Stimulated activated CD4-positive, alpha-beta T cell treated with anti-CD3 and anti-CD28 coated beads, Interleukin-1b, Interleukin-23, amount 100 ng/mL, for 1 hour (primary cell): ENCODE measurements at regions not wholly inside any gene's neighbourhood (a gene's known extent, or its start where the extent isn't known, plus 50 kb on each side); places are given as distances from the start of the nearest gene placed in this dataset.
"Not testable (repeated sequence)": the region's sequence is repeated elsewhere in the genome, so short reads cannot be mapped to it uniquely, and the experiment has no call there.

Experiments
- DNase-seq, 2 donors: peaks; one replicate each; pipeline ENCODE4 v3.0.0-alpha.2; 2020; ENCODE audit warnings: low read depth in 2 of 2

DNA sequence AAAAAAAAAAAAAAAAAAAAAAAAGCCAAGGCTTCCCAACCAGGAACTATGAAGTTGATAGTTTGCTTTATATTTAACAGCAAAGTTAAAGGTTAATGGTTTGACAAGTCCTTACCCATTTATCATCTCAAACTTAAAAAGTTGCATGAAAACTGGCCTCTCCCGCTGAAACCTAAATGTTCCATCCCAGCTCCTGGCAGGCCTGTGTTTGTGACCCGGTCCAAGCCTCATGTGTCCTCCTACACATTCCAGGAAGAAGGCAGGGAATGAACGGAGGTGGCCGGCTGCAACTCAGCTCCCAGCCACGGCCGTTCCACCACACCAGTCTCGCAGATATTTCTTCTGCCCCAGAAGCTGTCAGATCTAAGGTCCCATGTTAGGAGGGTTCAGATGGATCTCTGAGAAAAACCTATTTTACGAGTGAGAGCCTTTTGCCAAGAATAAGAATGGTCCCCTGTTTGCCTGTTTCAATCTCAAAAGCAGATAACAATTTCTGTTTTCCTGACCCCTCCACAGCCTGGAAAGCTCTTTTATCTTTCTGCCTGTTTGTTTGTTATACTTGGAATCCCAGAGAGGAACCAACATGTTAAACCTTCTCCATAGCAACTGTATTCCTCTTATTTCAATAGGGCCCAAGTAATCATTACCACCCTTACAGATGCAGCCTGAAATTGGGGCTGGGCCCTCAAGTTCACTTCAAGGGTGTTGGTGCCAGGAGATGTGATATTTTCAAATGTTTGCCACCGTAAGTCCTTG lies 56.5 kb downstream of the KCTD12 start:
- no peak for DNase-seq

DNA sequence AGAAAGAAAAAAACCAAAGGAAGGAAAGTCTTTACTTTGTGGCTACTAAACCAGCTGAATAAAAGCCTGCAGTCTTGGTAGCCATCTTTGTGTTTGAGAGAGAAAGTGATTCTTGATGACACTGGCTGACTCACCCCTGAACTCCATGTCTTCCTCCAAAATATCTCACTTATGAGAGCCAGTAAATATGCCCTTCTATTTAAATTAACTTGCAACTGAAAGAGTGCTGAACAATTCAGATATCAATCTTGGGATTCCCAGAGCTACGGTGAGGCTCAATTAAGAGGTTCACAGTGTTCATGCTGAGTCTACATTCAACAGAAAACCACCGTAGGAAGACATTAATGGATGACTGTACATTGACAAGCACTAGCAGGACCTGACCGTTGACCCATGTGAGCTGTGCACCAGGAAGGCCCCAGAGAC lies 57.9 kb downstream of the KCTD12 start:
- no peak for DNase-seq

DNA sequence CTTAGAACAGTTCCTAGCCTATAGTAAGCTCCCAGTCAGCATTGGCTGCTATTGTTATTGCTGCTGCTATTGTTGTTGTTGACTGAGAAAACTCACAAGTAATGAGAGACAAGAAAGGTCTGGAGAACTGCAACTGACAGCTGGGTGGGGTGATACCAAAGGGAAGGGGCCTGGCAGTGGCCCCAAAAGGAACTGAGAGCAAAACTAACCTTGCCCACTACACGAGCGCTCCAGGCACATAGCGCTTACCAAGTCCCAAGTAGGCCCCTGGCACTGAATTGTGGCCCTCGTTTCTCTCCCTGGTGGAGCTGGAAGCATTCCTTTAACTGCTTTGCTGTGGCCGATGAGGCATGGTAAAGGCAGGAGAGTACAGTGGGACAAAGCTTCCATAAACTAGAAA lies 59.7 kb downstream of the KCTD12 start:
- DNase-seq: no peak

DNA sequence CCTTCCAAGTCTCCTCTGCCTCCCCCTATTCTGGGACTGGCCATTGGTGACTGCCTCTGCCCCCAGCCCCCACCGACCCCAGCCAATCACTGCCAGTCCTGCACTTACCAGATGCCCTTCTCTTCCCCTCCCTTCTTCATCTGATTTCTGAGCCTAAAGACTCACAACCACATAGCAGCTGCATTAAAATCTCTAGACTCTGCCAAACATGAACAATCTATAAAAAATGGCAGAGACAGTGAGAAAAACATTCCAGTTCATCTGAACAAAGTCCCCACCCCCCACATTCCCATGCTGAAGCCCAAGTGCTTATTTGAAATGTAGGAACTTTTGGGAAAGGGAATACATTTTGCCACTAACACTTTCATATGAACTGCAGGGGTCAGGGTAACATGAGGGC lies 60.8 kb downstream of the KCTD12 start:
- DNase-seq: no peak

DNA sequence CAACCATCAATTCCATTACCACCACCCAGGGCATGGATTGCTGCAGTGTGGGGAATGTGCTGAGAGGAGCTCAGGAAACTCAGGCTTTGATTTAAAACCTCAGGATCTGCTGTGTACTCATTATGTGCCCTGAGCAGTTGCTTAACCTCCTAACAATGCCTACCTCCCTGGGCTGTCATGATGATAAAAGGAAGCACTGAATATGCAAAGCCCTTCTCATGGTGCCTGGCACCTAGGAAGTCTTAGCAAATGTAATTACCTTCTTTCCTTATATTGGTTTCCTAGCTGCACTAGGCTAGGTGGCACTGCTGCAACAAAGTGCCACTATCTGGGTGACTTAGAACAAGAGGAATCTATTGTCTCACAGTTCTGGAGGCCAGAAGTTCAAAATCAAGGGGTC lies 62.2 kb downstream of the KCTD12 start:
- no peak for DNase-seq

DNA sequence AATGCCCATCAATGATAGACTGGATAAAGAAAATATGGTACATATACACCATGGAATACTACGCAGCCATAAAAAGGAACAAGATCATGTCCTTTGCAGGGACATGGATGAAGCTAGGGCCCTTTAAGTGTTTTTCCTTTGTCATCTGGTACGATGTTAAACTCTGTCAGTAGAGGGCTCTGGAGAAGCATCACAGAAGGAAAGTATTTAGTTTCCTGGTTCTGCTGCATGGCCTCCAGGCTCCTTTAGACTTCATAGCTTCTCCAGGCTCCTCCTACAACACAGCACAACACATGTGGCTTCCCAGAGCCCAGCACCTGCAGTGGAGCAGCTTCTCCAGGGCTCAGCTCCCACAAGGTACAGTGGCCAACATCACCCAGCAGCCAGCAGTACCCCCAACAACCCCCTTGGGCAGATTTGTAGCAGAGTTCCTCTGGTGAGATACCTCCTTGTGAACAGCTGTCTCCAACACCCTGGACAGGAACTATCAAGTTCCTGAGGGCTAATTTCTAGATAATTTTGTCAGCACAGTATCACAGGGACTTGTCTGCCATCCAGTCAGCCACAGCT lies 63.4 kb downstream of the KCTD12 start:
- DNase-seq: no peak

DNA sequence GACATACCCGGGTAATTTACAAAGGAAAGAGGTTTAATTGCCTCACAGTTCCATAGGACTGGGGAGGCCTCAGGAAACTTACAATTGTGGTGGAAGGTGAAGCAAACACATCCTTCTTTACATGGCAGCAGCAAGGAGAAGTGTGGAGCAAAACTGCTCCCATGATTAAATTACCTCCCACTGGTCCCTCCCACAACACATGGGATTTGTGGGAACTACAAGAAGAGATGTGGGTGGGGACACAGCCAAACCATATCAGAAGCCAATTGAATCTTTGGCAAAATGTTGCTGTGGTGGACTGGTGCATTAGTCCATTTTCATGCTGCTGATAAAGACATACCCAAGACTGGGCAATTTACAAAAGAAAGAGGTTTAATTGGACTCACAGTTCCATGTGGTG lies 65.0 kb downstream of the KCTD12 start:
- DNase-seq: not testable (repeated sequence)

DNA sequence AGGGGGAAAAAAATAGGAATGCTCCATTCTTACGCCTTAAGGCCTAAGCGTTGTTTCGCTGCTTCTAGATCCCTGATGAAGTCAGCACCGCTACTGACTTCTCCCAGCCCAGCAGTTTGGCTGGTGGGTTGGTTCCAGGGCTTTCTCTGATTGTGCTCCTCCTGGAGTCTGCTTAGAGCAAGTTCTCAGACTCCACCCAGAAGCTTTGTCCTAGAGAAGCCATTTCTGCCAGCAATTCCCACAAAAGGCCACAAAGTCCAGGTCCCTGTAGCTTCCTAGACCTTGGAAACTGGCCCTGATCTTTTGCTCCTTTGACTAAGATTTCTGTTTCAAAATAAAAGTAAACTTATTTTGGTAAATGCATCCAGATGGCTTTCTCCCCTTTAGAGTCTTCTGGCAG lies 65.4 kb downstream of the KCTD12 start:
- no peak for DNase-seq

DNA sequence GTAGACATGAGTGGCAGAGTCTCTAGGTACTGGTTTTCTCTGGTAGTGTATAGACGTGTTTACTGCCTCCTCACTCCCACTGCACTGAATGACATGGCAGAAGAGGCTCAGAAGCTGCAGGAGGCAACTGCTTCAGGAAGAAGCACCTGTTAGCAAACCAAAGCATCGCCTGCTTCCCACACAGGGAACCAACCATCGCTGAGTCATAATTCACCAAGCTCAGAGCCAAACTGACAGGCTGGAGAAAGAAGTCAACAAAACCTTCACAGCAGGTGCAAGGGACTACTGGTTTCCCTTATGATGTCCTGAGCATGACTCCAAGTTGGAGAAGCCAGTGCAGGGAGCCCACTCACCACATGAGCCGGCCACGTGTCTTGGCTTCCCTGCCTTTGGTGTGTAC lies 69.8 kb downstream of the KCTD12 start:
- DNase-seq: no peak

DNA sequence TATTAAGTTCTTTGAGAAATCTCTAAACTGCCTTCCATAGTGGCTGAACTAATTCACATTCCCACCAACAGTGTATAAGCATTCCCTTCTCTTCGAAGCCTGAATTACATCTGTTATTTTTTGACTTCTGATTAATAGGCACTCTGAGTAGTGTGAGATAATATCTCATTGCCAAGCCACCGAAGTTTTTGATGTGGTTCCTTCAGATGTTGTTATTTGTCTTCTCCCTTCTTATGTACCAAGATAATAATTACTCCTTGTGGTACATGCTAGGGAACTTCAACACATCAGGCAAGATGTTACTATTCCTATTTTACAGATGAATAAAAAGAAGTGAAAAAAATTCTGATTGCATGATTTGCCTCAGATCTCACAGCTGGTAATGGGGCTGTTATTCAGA lies 70.9 kb downstream of the KCTD12 start:
- DNase-seq: no peak

DNA sequence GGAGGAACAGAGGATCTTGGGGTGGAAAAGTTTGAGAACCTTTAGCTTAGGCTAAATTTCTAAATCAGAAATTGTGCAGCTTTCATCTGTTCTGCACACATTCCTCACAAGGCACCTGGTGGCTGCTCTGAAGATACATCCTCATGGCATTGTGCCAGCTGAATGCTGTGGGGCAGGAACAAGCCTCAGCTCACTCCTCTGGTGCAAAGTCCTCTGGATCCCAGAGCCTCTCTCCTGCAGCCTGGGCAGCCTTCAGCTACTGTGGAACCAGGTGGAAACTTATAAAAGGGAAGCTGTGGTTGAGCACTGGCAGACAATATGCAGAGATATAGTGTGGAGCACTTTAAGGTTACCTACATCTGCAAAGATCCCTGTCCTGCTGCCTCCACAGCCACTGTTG lies 72.3 kb downstream of the KCTD12 start:
- no peak for DNase-seq

DNA sequence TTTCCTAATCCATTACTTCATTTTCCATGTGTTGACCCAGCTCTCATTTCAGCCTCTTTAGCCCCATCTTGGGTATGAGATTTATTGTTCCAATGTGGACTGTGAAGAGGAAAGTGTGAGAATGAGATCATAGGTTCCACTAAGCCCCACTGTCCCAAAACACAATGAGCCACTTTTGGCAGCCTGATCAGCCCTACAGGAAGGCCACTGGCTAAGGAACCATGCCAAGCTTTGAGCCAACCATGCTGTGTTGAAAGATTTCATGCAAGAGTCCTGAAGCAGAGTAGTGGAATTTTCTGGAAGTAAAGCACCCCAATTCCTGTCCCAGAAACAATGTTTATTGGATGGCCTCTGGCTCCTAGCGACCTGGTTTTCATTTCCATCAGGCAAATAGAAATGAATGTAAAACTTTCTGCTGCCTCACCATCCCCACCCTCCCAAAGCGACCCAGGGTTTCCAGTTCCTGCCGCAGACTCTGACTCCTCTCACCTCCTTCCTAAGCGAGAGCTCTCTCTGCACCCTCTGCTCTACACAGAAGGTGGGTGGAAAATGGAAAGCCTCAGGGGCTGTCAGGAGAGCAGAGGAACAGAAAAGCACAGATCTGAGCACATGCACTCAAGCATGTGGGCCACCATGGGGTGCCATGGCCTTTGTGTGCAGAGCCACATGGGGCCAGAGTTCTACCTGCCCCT lies 73.1 kb downstream of the KCTD12 start:
- DNase-seq: no peak

DNA sequence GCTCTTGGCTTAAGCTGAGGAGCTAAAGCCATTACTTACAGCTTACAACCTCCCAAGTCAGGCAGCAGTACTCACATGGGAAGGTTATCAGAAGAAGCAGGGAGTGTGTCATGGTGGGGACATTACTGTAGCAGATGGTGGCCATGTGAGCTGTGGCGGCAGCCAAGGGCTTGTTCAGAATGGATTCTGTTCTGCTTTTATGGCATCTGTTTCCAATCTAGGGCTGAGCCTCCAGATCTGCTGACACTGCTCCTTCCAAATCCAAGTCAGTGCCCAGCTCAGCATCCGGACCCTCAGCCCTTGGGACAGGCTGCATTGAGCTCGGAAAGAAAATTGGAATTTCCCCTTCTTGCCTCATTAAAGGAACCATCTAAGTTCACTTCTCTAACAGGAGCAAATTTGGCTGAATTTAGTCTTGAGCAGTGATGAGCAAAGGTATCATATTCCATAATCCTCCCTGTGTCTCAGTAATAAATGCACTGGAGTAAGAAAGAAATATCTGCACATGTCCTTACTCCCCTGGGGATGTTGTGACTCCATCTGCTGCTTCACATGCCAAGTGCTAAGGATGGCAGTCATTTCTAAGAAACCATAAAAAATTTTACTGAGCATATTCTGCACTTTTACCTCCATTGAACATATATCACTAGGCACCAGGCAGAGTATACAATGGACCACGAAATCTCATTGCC lies 73.9 kb downstream of the KCTD12 start:
- DNase-seq: no peak

DNA sequence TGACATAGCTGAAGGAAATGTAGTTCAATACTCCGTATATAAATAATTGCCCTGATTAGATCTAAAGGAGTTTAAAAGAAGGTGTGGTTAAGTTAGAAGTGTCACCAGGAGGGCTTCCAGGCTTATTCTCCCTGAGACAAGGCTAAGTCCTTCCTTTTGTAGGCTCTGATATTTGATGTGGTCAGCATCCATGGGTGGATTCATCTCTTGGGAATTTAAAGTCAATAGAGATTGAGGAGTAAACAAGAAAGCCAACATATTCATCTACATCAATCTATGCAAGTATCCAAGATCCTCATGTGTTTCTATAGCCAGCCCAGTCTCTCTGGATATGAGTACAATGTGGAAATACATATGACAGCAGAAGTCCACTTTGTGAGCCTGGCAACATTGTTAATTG lies 76.8 kb downstream of the KCTD12 start:
- no peak for DNase-seq

DNA sequence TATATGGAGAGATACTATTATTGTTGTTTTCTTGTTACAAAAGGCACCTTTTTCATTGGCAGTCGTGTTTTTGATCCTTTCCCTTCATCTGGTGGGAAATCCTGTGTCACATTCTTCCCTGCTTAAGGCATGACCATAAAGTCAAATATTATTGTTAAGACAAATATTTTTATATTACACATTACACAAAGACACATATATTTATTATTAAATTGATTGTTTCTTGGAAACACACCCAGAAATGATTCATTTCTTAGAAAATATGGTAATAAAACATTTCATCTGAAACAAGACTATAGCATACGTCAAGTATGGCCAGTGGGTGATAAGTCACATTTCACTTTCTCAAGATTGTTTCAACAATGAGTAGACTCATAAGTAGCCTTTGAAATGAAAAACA lies 77.3 kb downstream of the KCTD12 start:
- no peak for DNase-seq

DNA sequence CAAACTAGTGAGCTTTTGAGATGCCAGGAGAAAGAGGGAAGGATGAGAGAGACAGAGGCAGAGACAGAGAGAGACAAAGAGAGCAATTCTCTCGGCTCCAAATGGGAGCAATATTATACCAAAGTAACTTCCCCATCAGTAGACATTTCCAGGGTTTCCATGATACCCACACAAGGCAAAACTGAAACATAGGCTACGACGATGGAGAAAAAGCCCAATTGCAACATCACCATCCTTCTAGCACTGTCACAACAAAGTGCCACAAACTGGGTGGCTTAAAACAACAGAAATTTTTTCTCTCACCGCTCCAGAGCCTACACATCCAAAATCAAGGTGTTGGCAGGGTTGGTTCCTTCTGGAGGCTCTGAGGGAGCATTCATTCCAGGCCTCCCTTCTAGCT lies 81.4 kb downstream of the KCTD12 start:
- no peak for DNase-seq

DNA sequence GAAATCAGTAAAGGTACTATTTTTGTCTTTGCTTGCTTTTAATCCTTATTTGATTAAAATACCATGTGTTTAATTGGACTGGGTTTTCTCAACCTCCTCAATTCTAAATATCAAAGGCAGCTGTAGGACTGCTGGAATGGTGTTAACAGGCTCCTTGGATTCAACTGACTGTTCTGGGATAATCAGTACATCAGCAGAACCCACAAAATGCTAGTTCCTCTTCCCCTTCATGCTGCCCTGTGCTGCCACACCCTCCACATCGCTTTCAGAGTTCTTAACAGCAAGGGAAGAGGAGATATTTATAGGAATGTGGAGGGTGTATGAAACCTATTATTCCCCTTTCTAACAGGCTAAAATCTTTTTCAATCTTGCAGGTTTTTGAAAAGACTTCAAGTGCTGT lies 82.4 kb downstream of the KCTD12 start:
- DNase-seq: no peak

DNA sequence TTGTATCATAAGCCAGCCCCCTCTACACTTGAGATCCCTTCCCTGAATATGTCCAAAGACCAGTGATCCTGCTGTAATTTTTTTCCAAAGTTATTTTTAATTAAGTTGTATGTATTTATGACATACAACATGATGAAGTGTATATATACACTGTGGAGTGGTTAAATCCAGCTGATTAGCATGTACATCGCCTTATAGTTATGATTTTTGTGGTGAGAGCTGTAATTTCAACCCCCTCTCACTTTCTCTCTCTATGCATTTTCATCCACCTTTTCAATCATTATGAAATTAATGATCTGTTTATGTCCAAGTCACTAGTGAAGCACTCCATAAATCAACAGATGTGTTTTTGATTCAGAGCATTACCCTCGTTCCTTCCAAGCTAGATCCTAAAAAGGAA lies 85.3 kb downstream of the KCTD12 start:
- DNase-seq: no peak

DNA sequence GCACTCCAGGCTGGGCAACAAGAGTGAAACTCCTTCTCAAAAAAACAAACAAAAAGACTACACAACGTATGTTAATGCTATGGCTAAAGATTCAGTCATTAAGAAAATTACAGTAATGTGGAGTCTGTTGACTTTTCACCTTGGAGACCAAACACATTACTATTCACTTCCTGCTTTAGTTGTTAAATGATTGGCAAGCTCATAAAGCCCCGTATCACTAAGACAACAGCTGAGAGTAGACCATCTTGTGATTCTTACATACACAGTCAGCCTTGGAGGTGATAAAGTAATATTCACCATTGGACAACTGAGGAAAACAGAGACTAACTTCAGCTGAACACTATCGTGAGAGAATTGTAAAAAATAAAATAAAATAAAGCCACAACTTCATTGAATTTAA lies 86.5 kb downstream of the KCTD12 start:
- no peak for DNase-seq

DNA sequence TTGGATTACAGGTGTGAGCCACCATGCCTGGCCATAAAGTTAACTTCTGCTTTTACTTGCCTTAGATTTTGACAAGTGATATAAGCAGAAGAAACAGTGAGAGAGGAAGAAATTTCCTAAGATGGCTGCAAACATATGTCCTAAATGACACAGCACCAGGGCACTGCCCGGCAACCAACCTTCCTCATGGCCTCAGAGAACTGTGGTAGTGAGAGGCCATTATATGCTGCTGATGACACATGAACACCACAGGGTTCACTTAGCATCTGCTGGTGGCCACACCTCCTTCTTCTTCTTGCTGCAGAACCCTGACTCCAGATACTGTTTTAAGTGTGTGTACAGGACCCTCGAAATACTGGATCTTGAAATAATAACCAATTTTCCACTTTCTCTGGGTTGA lies 88.2 kb downstream of the KCTD12 start:
- no peak for DNase-seq

DNA sequence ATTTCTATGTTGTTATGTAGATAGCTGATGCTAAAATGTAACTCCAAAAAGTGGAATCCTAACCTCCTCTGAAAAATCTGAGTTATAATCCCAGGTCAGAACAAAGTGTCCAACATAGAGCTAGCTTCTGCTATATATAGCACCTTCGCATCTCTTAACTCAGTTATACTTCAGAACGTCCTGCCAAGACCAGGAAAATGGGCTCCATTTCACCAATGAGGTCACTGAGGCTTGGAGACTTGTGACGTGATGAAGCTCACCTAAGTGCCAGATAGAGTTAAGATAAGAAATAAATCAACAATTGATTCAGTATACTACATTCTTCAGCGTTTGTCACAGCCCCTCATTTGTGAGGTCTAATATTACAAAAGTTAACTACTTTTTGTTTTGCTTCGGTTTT lies 88.8 kb downstream of the KCTD12 start:
- no peak for DNase-seq

DNA sequence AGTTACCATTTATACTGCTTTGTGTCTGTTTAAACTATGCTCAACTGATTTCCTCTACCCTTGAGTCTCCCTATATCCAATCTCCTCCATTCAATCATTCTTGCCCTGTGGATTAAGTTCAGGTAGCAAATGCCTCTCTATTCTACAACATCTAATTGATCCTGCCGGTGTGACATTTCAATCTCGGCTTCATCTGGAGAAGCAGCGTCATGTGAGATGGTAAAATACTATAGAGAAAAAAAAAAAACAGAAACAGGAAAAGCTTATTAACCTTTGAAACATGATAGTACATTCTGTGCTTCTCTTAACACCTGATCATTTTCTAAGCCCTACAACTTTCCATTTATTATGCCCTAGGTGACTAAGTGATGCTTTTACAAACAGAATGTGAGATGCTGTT lies 89.4 kb downstream of the KCTD12 start:
- DNase-seq: no peak
